ENCODE measurements at regions not wholly inside any gene's neighbourhood (a gene's known extent, or its start where the extent isn't known, plus 50 kb on each side); places are given as distances from the start of the nearest gene placed in this dataset.
"Not testable (repeated sequence)": the region's sequence is repeated elsewhere in the genome, so short reads cannot be mapped to it uniquely, and the experiment has no call there.

- DNase-seq: no peak
Observed at GRCh38 chr12:58681730-58682129, 238.6 kb downstream of the LRIG3 start.

GRCh38 chr12:58695263-58695662 is 225.0 kb downstream of the LRIG3 start:
- no peak for DNase-seq

- no peak for DNase-seq
Observed at GRCh38 chr12:58701536-58701935, 218.8 kb downstream of the LRIG3 start.

- DNase-seq: no peak
Observed at GRCh38 chr12:58703866-58704265, 216.4 kb downstream of the LRIG3 start.

GRCh38 chr12:58704770-58705169 is 215.5 kb downstream of the LRIG3 start:
- not testable (repeated sequence) for DNase-seq

GRCh38 chr12:58710901-58711300 is 209.4 kb downstream of the LRIG3 start:
- DNase-seq: no peak

- no peak for DNase-seq
Observed at GRCh38 chr12:58711974-58712373, 208.3 kb downstream of the LRIG3 start.

- no peak for DNase-seq
Observed at GRCh38 chr12:58712976-58713375, 207.3 kb downstream of the LRIG3 start.

GRCh38 chr12:58719161-58719560 is 201.1 kb downstream of the LRIG3 start:
- no peak for DNase-seq

- DNase-seq: no peak
Observed at GRCh38 chr12:58720421-58720820, 199.9 kb downstream of the LRIG3 start.

GRCh38 chr12:58725400-58726105 is 194.8 kb downstream of the LRIG3 start:
- DNase-seq: no peak

GRCh38 chr12:58727521-58727920 is 192.8 kb downstream of the LRIG3 start:
- DNase-seq: no peak

- DNase-seq: no peak
Observed at GRCh38 chr12:58728397-58728796, 191.9 kb downstream of the LRIG3 start.

- no peak for DNase-seq
Observed at GRCh38 chr12:58731096-58731495, 189.2 kb downstream of the LRIG3 start.

GRCh38 chr12:58732894-58733293 is 187.4 kb downstream of the LRIG3 start:
- DNase-seq: no peak

GRCh38 chr12:58741226-58741625 is 179.1 kb downstream of the LRIG3 start:
- no peak for DNase-seq

- DNase-seq: no peak
Observed at GRCh38 chr12:58745348-58746125, 174.8 kb downstream of the LRIG3 start.

GRCh38 chr12:58747533-58747932 is 172.8 kb downstream of the LRIG3 start:
- DNase-seq: no peak

- no peak for DNase-seq
Observed at GRCh38 chr12:58750484-58750883, 169.8 kb downstream of the LRIG3 start.

GRCh38 chr12:58757422-58757821 is 162.9 kb downstream of the LRIG3 start:
- DNase-seq: no peak

- not testable (repeated sequence) for DNase-seq
Observed at GRCh38 chr12:58759745-58760144, 160.6 kb downstream of the LRIG3 start.

- no peak for DNase-seq
Observed at GRCh38 chr12:58761308-58761707, 159.0 kb downstream of the LRIG3 start.

GRCh38 chr12:58764100-58764953 is 156.0 kb downstream of the LRIG3 start:
- DNase-seq: no peak

- DNase-seq: no peak
Observed at GRCh38 chr12:58765076-58765475, 155.2 kb downstream of the LRIG3 start.
